GM19455 (cell line): ENCODE measurements at regions not wholly inside any gene's neighbourhood (a gene's known extent, or its start where the extent isn't known, plus 50 kb on each side); places are given as distances from the start of the nearest gene placed in this dataset.
"Not testable (repeated sequence)": the region's sequence is repeated elsewhere in the genome, so short reads cannot be mapped to it uniquely, and the experiment has no call there.

Source experiments
- ATAC-seq: cut with Tn5 transposase; IDR thresholded peaks from one replicate; pipeline ENCODE4 v1.9.1; 2021; ENCODE audit not compliant: unreplicated experiment

- ATAC-seq: no peak
Observed at GRCh38 chr13:65965501-65965900, 1264.6 kb downstream of the PCDH9 start.

GRCh38 chr13:65964672-65965071 lies 1265.5 kb downstream of the PCDH9 start:
- no peak for ATAC-seq

GRCh38 chr13:65959305-65959704 lies 1270.8 kb downstream of the PCDH9 start:
- no peak for ATAC-seq

- ATAC-seq: no peak
Observed at GRCh38 chr13:65946387-65946786, 1283.7 kb downstream of the PCDH9 start.

- no peak for ATAC-seq
Observed at GRCh38 chr13:65943708-65944107, 1286.4 kb downstream of the PCDH9 start.

- ATAC-seq: no peak
Observed at GRCh38 chr13:65943024-65943423, 1287.1 kb downstream of the PCDH9 start.

GRCh38 chr13:65940720-65941119 lies 1289.4 kb downstream of the PCDH9 start:
- ATAC-seq: no peak

GRCh38 chr13:65937251-65937650 lies 1292.9 kb downstream of the PCDH9 start:
- no peak for ATAC-seq

GRCh38 chr13:65936249-65936648 lies 1293.9 kb downstream of the PCDH9 start:
- no peak for ATAC-seq

- no peak for ATAC-seq
Observed at GRCh38 chr13:65932587-65933239, 1297.4 kb downstream of the PCDH9 start.

GRCh38 chr13:65932013-65932412 lies 1298.1 kb downstream of the PCDH9 start:
- ATAC-seq: no peak

- ATAC-seq: no peak
Observed at GRCh38 chr13:65929436-65929835, 1300.7 kb downstream of the PCDH9 start.

GRCh38 chr13:65926750-65927171 lies 1303.4 kb downstream of the PCDH9 start:
- no peak for ATAC-seq

- ATAC-seq: not testable (repeated sequence)
Observed at GRCh38 chr13:65922846-65923245, 1307.3 kb downstream of the PCDH9 start.

- no peak for ATAC-seq
Observed at GRCh38 chr13:65921933-65922332, 1308.2 kb downstream of the PCDH9 start.

GRCh38 chr13:65917731-65918130 lies 1312.4 kb downstream of the PCDH9 start:
- ATAC-seq: no peak

GRCh38 chr13:65915195-65915594 lies 1314.9 kb downstream of the PCDH9 start:
- ATAC-seq: no peak

- no peak for ATAC-seq
Observed at GRCh38 chr13:65914716-65915115, 1315.4 kb downstream of the PCDH9 start.

- no peak for ATAC-seq
Observed at GRCh38 chr13:65913173-65913572, 1317.0 kb downstream of the PCDH9 start.

- ATAC-seq: no peak
Observed at GRCh38 chr13:65912516-65912915, 1317.6 kb downstream of the PCDH9 start.

- no peak for ATAC-seq
Observed at GRCh38 chr13:65911546-65912193, 1318.5 kb downstream of the PCDH9 start.

GRCh38 chr13:65909501-65909900 lies 1320.6 kb downstream of the PCDH9 start:
- ATAC-seq: no peak
